ENCODE measurements at regions not wholly inside any gene's neighbourhood (a gene's known extent, or its start where the extent isn't known, plus 50 kb on each side); places are given as distances from the start of the nearest gene placed in this dataset.

DNA sequence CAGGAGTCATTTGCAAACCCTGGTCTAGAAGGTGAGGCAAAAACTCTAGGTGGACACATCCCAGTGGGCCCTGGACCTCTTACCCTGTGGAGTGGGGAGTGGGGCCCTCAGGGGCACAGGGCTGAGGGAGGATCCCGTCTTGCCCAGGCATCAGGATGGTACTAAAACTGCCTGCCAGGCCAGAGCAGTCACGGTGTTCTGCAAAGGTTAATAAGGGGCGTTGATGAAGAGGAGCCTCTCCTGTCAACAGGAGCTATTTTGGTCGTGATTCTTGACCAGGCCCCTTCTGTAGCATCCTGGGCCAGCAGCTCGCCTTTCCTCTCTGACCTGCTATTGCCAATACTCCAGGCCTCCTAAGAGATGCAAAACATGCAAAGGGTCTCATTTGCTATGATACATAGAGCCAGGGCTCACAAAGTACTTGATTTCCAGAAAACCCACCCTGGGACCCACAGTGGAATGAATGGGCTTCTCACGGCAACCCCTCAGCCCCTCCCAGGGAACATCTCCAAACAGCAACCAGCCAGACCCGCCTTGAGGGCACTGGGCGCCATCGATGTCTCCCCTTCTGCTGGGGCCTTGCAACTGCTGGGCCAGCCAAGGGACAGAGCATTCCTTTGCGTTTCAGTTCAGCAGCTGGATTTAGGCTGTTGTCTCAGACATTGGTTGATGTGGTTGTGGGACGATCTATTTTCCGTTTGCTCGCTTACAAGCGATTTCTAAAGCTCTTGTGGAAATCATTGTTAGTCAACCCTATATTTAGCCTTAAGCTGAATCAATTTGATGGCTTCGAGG is 111.1 kb downstream of the PDCL3 start:
- Mint-ChIP-seq H3K4me3 (ENCODE audit: low read depth, unreplicated experiment) (no peak overlapping the region), H3K4me1 (ENCODE audit: low read depth, unreplicated experiment) (peaks cover 11% of the 10 kb centered on the region), H3K27ac (ENCODE audit: unreplicated experiment) (no peak overlapping the region), H3K9me3 (ENCODE audit: low read depth, unreplicated experiment) (no peaks in the 10 kb centered on the region), H3K27me3 (ENCODE audit: unreplicated experiment) (peaks cover under 1% of the 10 kb centered on the region), H3K36me3 (ENCODE audit: insufficient read depth, unreplicated experiment) (no peaks in the 10 kb centered on the region)
- TF ChIP-seq, protein P1, sequence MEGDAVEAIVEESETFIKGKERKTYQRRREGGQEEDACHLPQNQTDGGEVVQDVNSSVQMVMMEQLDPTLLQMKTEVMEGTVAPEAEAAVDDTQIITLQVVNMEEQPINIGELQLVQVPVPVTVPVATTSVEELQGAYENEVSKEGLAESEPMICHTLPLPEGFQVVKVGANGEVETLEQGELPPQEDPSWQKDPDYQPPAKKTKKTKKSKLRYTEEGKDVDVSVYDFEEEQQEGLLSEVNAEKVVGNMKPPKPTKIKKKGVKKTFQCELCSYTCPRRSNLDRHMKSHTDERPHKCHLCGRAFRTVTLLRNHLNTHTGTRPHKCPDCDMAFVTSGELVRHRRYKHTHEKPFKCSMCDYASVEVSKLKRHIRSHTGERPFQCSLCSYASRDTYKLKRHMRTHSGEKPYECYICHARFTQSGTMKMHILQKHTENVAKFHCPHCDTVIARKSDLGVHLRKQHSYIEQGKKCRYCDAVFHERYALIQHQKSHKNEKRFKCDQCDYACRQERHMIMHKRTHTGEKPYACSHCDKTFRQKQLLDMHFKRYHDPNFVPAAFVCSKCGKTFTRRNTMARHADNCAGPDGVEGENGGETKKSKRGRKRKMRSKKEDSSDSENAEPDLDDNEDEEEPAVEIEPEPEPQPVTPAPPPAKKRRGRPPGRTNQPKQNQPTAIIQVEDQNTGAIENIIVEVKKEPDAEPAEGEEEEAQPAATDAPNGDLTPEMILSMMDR (IDR thresholded peaks at IDR 0.05; ENCODE audit: unreplicated experiment) = no peak
- BruUV-seq (replicated peaks) = no TSS peak
- no peak for DNase-seq
- CTCF ChIA-PET = no interaction called here
- intact Hi-C loops (cut with micrococcal nuclease; ENCODE audit: unreplicated experiment) = no loop called here

DNA sequence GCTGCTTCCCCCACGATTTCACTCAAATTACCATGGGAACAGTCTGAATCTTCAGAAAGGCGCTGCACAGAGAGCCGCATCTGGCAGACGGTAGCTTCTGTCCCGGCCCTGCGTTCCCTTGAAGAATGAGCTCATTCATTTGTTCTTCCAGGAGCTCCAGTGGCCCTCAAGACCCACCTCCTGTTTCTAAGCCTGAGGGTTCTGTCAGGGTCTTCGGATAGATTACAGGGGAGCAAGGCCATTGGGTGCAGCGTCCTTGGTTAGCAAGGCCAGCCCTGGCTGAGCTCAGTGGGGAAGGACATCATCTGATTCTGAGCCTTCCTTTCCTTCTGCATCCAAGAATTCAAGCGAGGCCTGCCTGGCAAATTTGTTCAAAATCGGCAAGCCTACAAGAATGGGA is 111.9 kb downstream of the PDCL3 start:
- Mint-ChIP-seq H3K27me3 (ENCODE audit: unreplicated experiment) (no peaks in the 10 kb centered on the region), H3K27ac (ENCODE audit: unreplicated experiment) (no peak overlapping the region), H3K36me3 (ENCODE audit: insufficient read depth, unreplicated experiment) (no peaks in the 10 kb centered on the region), H3K9me3 (ENCODE audit: low read depth, unreplicated experiment) (no peaks in the 10 kb centered on the region), H3K4me3 (ENCODE audit: low read depth, unreplicated experiment) (no peak overlapping the region), H3K4me1 (ENCODE audit: low read depth, unreplicated experiment) (peaks cover 11% of the 10 kb centered on the region)
- intact Hi-C loops (cut with micrococcal nuclease; ENCODE audit: unreplicated experiment) = no loop called here
- CTCF ChIA-PET = interaction anchor here (1.3 kb wide), 1 partner anchor 16 kb away, joined by 3 read pairs; no protein-coding TSS in a partner anchor
- no peak for DNase-seq
- TF ChIP-seq, protein P1 (IDR thresholded peaks at IDR 0.05; ENCODE audit: unreplicated experiment) = no peak
- BruUV-seq (replicated peaks) = no TSS peak

DNA sequence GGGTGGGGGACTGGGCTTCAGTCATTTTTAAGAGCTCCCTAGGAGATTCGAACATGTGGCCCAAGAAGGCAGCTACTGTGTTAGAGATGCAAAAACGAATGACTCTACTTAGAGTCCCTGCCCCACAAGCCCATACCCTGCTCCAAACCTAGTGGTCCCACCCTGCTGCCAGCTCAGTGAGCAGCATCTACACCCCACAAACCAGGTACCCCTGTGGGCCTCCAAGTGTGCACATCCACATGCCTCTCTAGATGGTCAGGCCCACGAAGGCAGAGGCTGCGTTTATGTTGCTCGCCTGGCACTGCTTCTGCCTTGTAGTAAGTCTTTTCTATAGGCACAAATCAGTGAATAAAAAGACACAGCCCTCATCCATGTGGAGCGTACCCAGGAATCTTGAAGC is 112.6 kb downstream of the PDCL3 start:
- Mint-ChIP-seq H3K27ac (ENCODE audit: unreplicated experiment) (no peak overlapping the region), H3K4me3 (ENCODE audit: low read depth, unreplicated experiment) (no peak overlapping the region), H3K27me3 (ENCODE audit: unreplicated experiment) (no peaks in the 10 kb centered on the region), H3K9me3 (ENCODE audit: low read depth, unreplicated experiment) (no peaks in the 10 kb centered on the region), H3K36me3 (ENCODE audit: insufficient read depth, unreplicated experiment) (no peaks in the 10 kb centered on the region), H3K4me1 (ENCODE audit: low read depth, unreplicated experiment) (peaks cover 4% of the 10 kb centered on the region)
- DNase-seq = no peak
- TF ChIP-seq, protein P1 (IDR thresholded peaks at IDR 0.05; ENCODE audit: unreplicated experiment) = no peak
- CTCF ChIA-PET = interaction anchor here (0.5 to 1.3 kb wide), 2 partner anchors 15 to 70 kb away, joined by 3 to 10 read pairs; no protein-coding TSS in a partner anchor
- intact Hi-C loops (cut with micrococcal nuclease; ENCODE audit: unreplicated experiment) = no loop called here
- no TSS peak for BruUV-seq (replicated peaks)

DNA sequence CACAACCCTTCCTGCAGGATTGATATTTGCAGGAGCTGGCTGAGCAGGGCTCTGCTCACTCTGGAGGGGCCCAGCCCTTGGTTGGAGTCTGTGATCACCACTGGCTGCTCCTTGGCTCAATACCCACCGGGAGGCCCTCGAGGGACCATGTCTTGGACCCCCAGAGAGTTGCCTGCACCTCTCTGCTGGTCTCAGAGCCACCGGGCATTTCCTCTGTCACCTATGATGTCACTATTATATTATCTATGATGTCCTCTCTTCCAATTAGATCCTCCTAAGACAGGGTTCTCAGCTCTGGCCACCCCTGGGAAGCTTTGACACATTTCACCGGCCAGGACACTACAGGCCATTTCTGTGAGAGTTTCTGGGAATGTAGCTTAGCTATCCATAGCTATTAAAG is 113.1 kb downstream of the PDCL3 start:
- Mint-ChIP-seq H3K4me1 (ENCODE audit: low read depth, unreplicated experiment) (no peaks in the 10 kb centered on the region), H3K36me3 (ENCODE audit: insufficient read depth, unreplicated experiment) (no peaks in the 10 kb centered on the region), H3K9me3 (ENCODE audit: low read depth, unreplicated experiment) (no peaks in the 10 kb centered on the region), H3K27me3 (ENCODE audit: unreplicated experiment) (no peaks in the 10 kb centered on the region), H3K27ac (ENCODE audit: unreplicated experiment) (no peak overlapping the region), H3K4me3 (ENCODE audit: low read depth, unreplicated experiment) (no peak overlapping the region)
- DNase-seq = no peak
- intact Hi-C loops (cut with micrococcal nuclease; ENCODE audit: unreplicated experiment) = no loop called here
- BruUV-seq (replicated peaks) = no TSS peak
- TF ChIP-seq, protein P1 (IDR thresholded peaks at IDR 0.05; ENCODE audit: unreplicated experiment) = no peak
- CTCF ChIA-PET = interaction anchor here (0.5 to 1.3 kb wide), 2 partner anchors 15 to 71 kb away, joined by 3 to 10 read pairs; no protein-coding TSS in a partner anchor
